Spleen (tissue), 11 donors: ENCODE measurements at regions not wholly inside any gene's neighbourhood (a gene's known extent, or its start where the extent isn't known, plus 50 kb on each side); places are given as distances from the start of the nearest gene placed in this dataset.

Experiments
- DNase-seq: peaks from one replicate; pipeline ENCODE4 v3.0.0-alpha.2; 2020
- H3K27ac ChIP-seq, 8 donors: fragments of 200-600 bp; sonication (generic) in 7 of 8; 1 replicate in 4 of 8; 2 replicates in 4 of 8; pipeline versions ENCODE4 v1.5.0 to v1.8.0; 2016 to 2021; ENCODE audit warnings: inconsistent platforms in 4 of 8, mild to moderate bottlenecking in 4 of 8, moderate library complexity in 1 of 8
- H3K27me3 ChIP-seq, 7 donors: fragments of 200-600 bp; sonication (generic) in 6 of 7; replicated peaks in 1 of 7; 1 replicate in 4 of 7; 2 replicates in 3 of 7; pipeline versions ENCODE4 v1.5.0 to v1.8.0; 2016 to 2021; ENCODE audit warnings: inconsistent platforms in 3 of 7, mild to moderate bottlenecking in 1 of 7
- H3K36me3 ChIP-seq, 6 donors: fragments of 200-600 bp; sonication (generic) in 5 of 6; 1 replicate in 4 of 6; 2 replicates in 2 of 6; pipeline versions ENCODE4 v1.5.0 to v1.8.0; 2016 to 2021; ENCODE audit warnings: inconsistent platforms in 2 of 6
- H3K4me1 ChIP-seq, 6 donors: fragments of 200-600 bp; sonication (generic) in 5 of 6; 1 replicate in 3 of 6; 2 replicates in 3 of 6; pipeline versions ENCODE4 v1.5.0 to v1.8.0; 2016 to 2021; ENCODE audit warnings: inconsistent platforms in 3 of 6
- H3K4me3 ChIP-seq, 8 donors: fragments of 200-600 bp; sonication (generic) in 7 of 8; 1 replicate in 4 of 8; 2 replicates in 4 of 8; pipeline versions ENCODE4 v1.5.0 to v1.8.0; 2016 to 2021; ENCODE audit warnings: inconsistent platforms in 4 of 8, mild to moderate bottlenecking in 4 of 8, moderate library complexity in 2 of 8
- H3K9me3 ChIP-seq, 8 donors: fragments of 200-600 bp; sonication (generic) in 7 of 8; 1 replicate in 4 of 8; 2 replicates in 4 of 8; pipeline versions ENCODE4 v1.5.0 to v1.8.0; 2016 to 2021; ENCODE audit warnings: inconsistent platforms in 4 of 8
- CTCF ChIP-seq, 11 experiments: fragments of 200-600 bp in 7 of 11; fragments of 450-650 bp in 4 of 11; sonication (generic) in 4 of 11; IDR thresholded peaks in 8 of 11; conservative IDR thresholded peaks in 3 of 11; 1 replicate in 7 of 11; 2 replicates in 4 of 11; pipeline versions ENCODE4 v1.4.0 to v1.8.0; 2016 to 2021; ENCODE audit warnings: antibody characterized with exemption in 11 of 11, inconsistent platforms in 4 of 11, mild to moderate bottlenecking in 1 of 11
- POLR2A ChIP-seq, 3 donors: fragments of 450-650 bp; IDR thresholded peaks; one replicate each; pipeline ENCODE4 v1.5.1; 2017; ENCODE audit warnings: antibody characterized with exemption in 3 of 3, mild to moderate bottlenecking in 1 of 3
- POLR2AphosphoS5 ChIP-seq, 3 donors: sonication (generic); formaldehyde crosslinking; IDR thresholded peaks; one replicate each; pipeline ENCODE4 v1.5.1; 2017; ENCODE audit warnings: antibody characterized with exemption in 3 of 3
- WGBS, 5 donors: extraction: QIAGEN DNeasy Blood & Tissue Kit in 3 of 5; methylation state at CpG; one replicate each; pipeline versions ENCODE4 v1.1.5 to v1.1.7; 2013 to 2018; 5-methylcytosine and 5-hydroxymethylcytosine counted together
- intact Hi-C: fragments of 100-400 bp; cut with DNase I; formaldehyde crosslinking; loops from one replicate; pipeline ENCODE4 v1.15.0; 2023; ENCODE audit warnings: low total_unique reads
- donor health status: healthy with polysubstance abuse.
- donor health status: DM: no; HTN: no; CAD: no; lungs with moderate emphysema.
- donor health status: DM: no; HTN: no; CAD: no.
- donor health status: Bipolar disorder and iron deficiency.
- donor health status: healthy.
- donor health status: DM: no; HTN: no; CAD: no.
- donor health status: DM: yes; HTN: yes; CAD: no.

DNA sequence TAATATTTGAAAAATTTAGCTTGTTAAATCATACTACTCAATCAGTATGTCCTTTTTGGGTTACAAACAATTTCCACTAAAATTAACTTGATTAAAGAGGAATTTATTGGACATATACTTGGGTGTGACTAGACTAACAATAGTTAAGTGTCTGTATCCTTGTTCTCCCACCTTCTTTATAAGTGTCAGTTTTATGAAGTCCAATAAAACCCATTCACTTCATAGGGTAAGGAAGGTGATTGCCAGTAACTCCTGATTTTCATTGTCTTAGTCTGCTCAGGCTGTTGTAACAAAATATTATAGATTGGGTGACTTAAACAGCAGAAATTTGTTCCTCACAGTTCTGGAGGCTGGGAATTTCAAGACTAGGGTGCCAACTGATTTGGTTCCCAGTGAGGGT lies 800.0 kb downstream of the PDHA2 start:
- no peaks in the 10 kb centered on the region for H3K27me3 ChIP-seq
- TF ChIP-seq CTCF (IDR thresholded peaks at IDR 0.05 in 8 of 11, conservative IDR thresholded peaks at IDR 0.05 in 3 of 11) (no peak), POLR2A (IDR thresholded peaks at IDR 0.05) (no peak), POLR2AphosphoS5 (IDR thresholded peaks at IDR 0.05) (no peak)
- H3K4me3 ChIP-seq, result no peak overlapping the region
- peaks cover 0 to 7% (median 0%) of the 10 kb centered on the region in 8 donors for H3K9me3 ChIP-seq
- no peaks in the 10 kb centered on the region for H3K36me3 ChIP-seq
- no peak for DNase-seq
- intact Hi-C loops, result no loop called here
- H3K27ac ChIP-seq, result no peak overlapping the region
- H3K4me1 ChIP-seq, result no peaks in the 10 kb centered on the region

GRCh38 chr4:96642490-96642889 lies 802.6 kb downstream of the PDHA2 start:
- no peaks in the 10 kb centered on the region for H3K27me3 ChIP-seq
- H3K4me1 ChIP-seq, result no peaks in the 10 kb centered on the region
- no peak overlapping the region for H3K4me3 ChIP-seq
- intact Hi-C loops, result no loop called here
- H3K36me3 ChIP-seq, result no peaks in the 10 kb centered on the region
- H3K9me3 ChIP-seq, result peaks cover 0 to 17% (median 8%) of the 10 kb centered on the region in 8 donors
- TF ChIP-seq POLR2AphosphoS5 (IDR thresholded peaks at IDR 0.05) (no peak), CTCF (IDR thresholded peaks at IDR 0.05 in 8 of 11, conservative IDR thresholded peaks at IDR 0.05 in 3 of 11) (no peak), POLR2A (IDR thresholded peaks at IDR 0.05) (no peak)
- no peak overlapping the region for H3K27ac ChIP-seq
- 70 to 88% (median 73%) methylated on average over 2 of the region's 2 CpGs for WGBS, 5 donors
- no peak for DNase-seq

GRCh38 chr4:96646146-96646545 lies 806.3 kb downstream of the PDHA2 start:
- TF ChIP-seq POLR2AphosphoS5 (IDR thresholded peaks at IDR 0.05) (no peak), POLR2A (IDR thresholded peaks at IDR 0.05) (no peak), CTCF (IDR thresholded peaks at IDR 0.05 in 8 of 11, conservative IDR thresholded peaks at IDR 0.05 in 3 of 11) (no peak)
- 75 to 82% (median 81%) methylated on average over 1 of the region's 1 CpG for WGBS, 5 donors
- H3K9me3 ChIP-seq, result peaks cover 0 to 13% (median 8%) of the 10 kb centered on the region in 8 donors
- H3K27ac ChIP-seq, result no peak overlapping the region
- H3K4me1 ChIP-seq, result no peaks in the 10 kb centered on the region
- no peak for DNase-seq
- no peaks in the 10 kb centered on the region for H3K27me3 ChIP-seq
- intact Hi-C loops, result no loop called here
- H3K4me3 ChIP-seq, result no peak overlapping the region
- H3K36me3 ChIP-seq, result no peaks in the 10 kb centered on the region

- Histone ChIP-seq H3K4me1 (no peaks in the 10 kb centered on the region), H3K27me3 (no peaks in the 10 kb centered on the region), H3K27ac (no peak overlapping the region), H3K4me3 (no peak overlapping the region), H3K9me3 (peaks cover 0 to 27% (median 17%) of the 10 kb centered on the region in 8 donors), H3K36me3 (no peaks in the 10 kb centered on the region)
- 9 to 24% (median 21%) methylated on average over 1 of the region's 1 CpG for WGBS, 5 donors
- intact Hi-C loops, result no loop called here
- no peak for DNase-seq
- TF ChIP-seq CTCF (IDR thresholded peaks at IDR 0.05 in 8 of 11, conservative IDR thresholded peaks at IDR 0.05 in 3 of 11) (no peak), POLR2AphosphoS5 (IDR thresholded peaks at IDR 0.05) (no peak), POLR2A (IDR thresholded peaks at IDR 0.05) (no peak)
Measured at GRCh38 chr4:96649536-96649935, 809.6 kb downstream of the PDHA2 start.
